ENCODE measurements at regions not wholly inside any gene's neighbourhood (a gene's known extent, or its start where the extent isn't known, plus 50 kb on each side); places are given as distances from the start of the nearest gene placed in this dataset.

GRCh38 chr4:127344071-127344470 is 288.7 kb upstream of the INTU start:
- FAIRE-seq (no peak), DNase-seq (ENCODE audit: low read depth, low spot score) (no peak)
- Histone ChIP-seq H3K79me2 (ENCODE audit: control insufficient read depth, insufficient read depth, low read length) (no peaks in the 10 kb centered on the region), H3K9me1 (replicated peaks; ENCODE audit: control insufficient read depth, extremely low read depth, insufficient read depth, low read length) (no peaks in the 10 kb centered on the region), H4K20me1 (replicated peaks; ENCODE audit: control insufficient read depth, extremely low read depth, insufficient read depth, low read length) (no peaks in the 10 kb centered on the region), H3K9ac (replicated peaks; ENCODE audit: extremely low read depth, insufficient read depth, low read length) (no peak overlapping the region), H3K36me3 (ENCODE audit: control insufficient read depth in 2 of 2, extremely low read depth in 1 of 2, insufficient read depth in 2 of 2, low read length in 2 of 2) (no peaks in the 10 kb centered on the region), H3K27me3 (ENCODE audit: control insufficient read depth in 2 of 2, insufficient read depth in 2 of 2, low read length in 2 of 2) (no peaks in the 10 kb centered on the region), H3K4me3 (replicated peaks in 1 of 3; ENCODE audit: insufficient read depth in 1 of 3, low read depth in 1 of 3, low read length in 3 of 3) (no peak overlapping the region), H3K4me2 (ENCODE audit: insufficient read depth, low read length) (no peak overlapping the region), H3K9me3 (replicated peaks; ENCODE audit: control insufficient read depth, insufficient read depth, low read length) (no peaks in the 10 kb centered on the region), H3K4me1 (ENCODE audit: control insufficient read depth, extremely low read depth, insufficient read depth, low read length) (no peaks in the 10 kb centered on the region), H2AFZ (ENCODE audit: low read depth, low read length) (no peak overlapping the region), H3K27ac (ENCODE audit: insufficient read depth, low read depth, low read length) (no peak overlapping the region)
- no peak for TF ChIP-seq POLR2A (IDR thresholded peaks at IDR 0.05; ENCODE audit: low read depth, low read length)
- BruUV-seq (replicated peaks), result no TSS peak
- dilution Hi-C loops (cut with MboI; ENCODE audit: extremely low pct_ligation_motif_present, low sequenced_read_pairs) (no loop called here), intact Hi-C loops (cut with micrococcal nuclease) (no loop called here)
- CTCF ChIA-PET, result no interaction called here
- POLR2A ChIA-PET, result no interaction called here

GRCh38 chr4:127347936-127348335 is 284.8 kb upstream of the INTU start:
- no peak for FAIRE-seq
- H3K9ac ChIP-seq (replicated peaks; ENCODE audit: extremely low read depth, insufficient read depth, low read length), result no peak overlapping the region
- TF ChIP-seq POLR2AphosphoS5 (IDR thresholded peaks at IDR 0.05; ENCODE audit: insufficient read depth, low read depth, low read length) (no peak), CTCF (IDR thresholded peaks at IDR 0.05; ENCODE audit: extremely low read depth in 1 of 2, insufficient read depth in 1 of 2, low read depth in 1 of 2, low read length in 2 of 2) (no peak), EZH2 (IDR thresholded peaks at IDR 0.05; ENCODE audit: borderline replicate concordance, low read depth, low read length, severe bottlenecking) (no peak), MYC (IDR thresholded peaks at IDR 0.05; ENCODE audit: low read depth, low read length) (no peak), MAX (IDR thresholded peaks at IDR 0.05; ENCODE audit: insufficient read depth, insufficient read length) (no peak), POLR2A (IDR thresholded peaks at IDR 0.05; ENCODE audit: low read depth, low read length) (no peak), FOS (IDR thresholded peaks at IDR 0.05; ENCODE audit: borderline replicate concordance, insufficient read depth, low read length) (no peak), GATA2 (IDR thresholded peaks at IDR 0.05; ENCODE audit: insufficient read depth, insufficient read length, low read depth, low read length) (no peak), JUN (IDR thresholded peaks at IDR 0.05; ENCODE audit: borderline replicate concordance, insufficient read depth, insufficient read length, low read depth) (no peak)
- H3K9me1 ChIP-seq (replicated peaks; ENCODE audit: control insufficient read depth, extremely low read depth, insufficient read depth, low read length), result no peaks in the 10 kb centered on the region
- ChIA-PET CTCF (no interaction called here), POLR2A (no interaction called here)
- no peaks in the 10 kb centered on the region for H4K20me1 ChIP-seq (replicated peaks; ENCODE audit: control insufficient read depth, extremely low read depth, insufficient read depth, low read length)
- dilution Hi-C loops (cut with MboI; ENCODE audit: extremely low pct_ligation_motif_present, low sequenced_read_pairs), result no loop called here
- H3K27me3 ChIP-seq (ENCODE audit: control insufficient read depth in 2 of 2, insufficient read depth in 2 of 2, low read length in 2 of 2), result no peaks in the 10 kb centered on the region
- H3K36me3 ChIP-seq (ENCODE audit: control insufficient read depth in 2 of 2, extremely low read depth in 1 of 2, insufficient read depth in 2 of 2, low read length in 2 of 2), result no peaks in the 10 kb centered on the region
- no peak overlapping the region for H3K27ac ChIP-seq (ENCODE audit: insufficient read depth, low read depth, low read length)
- H2AFZ ChIP-seq (ENCODE audit: low read depth, low read length), result no peak overlapping the region
- H3K4me2 ChIP-seq (ENCODE audit: insufficient read depth, low read length), result no peak overlapping the region
- DNase-seq (ENCODE audit: low read depth, low spot score), result no peak
- H3K4me3 ChIP-seq (replicated peaks in 1 of 3; ENCODE audit: insufficient read depth in 1 of 3, low read depth in 1 of 3, low read length in 3 of 3), result no peak overlapping the region
- intact Hi-C loops (cut with micrococcal nuclease), result no loop called here
- no peaks in the 10 kb centered on the region for H3K9me3 ChIP-seq (replicated peaks; ENCODE audit: control insufficient read depth, insufficient read depth, low read length)
- no peaks in the 10 kb centered on the region for H3K4me1 ChIP-seq (ENCODE audit: control insufficient read depth, extremely low read depth, insufficient read depth, low read length)
- H3K79me2 ChIP-seq (ENCODE audit: control insufficient read depth, insufficient read depth, low read length), result no peaks in the 10 kb centered on the region
- BruUV-seq (replicated peaks), result no TSS peak
